IMR-90 (cell line): ENCODE measurements at regions not wholly inside any gene's neighbourhood (a gene's known extent, or its start where the extent isn't known, plus 50 kb on each side); places are given as distances from the start of the nearest gene placed in this dataset.

Experiments
- ATAC-seq: fragments of 200-7000 bp; cut with Tn5 transposase; 2 replicates; pipeline ENCODE4 v1.9.1; 2020; ENCODE audit warnings: low read depth, mild to moderate bottlenecking, moderate library complexity
- BruUV-seq: library from RNA; stranded (reverse); fragments of 400-500 nt; replicated peaks from 2 replicates; lab custom pipeline; 2021; lab: Mats Ljungman, UMichigan
- CTCF ChIA-PET: fragments of 300-600 bp; formaldehyde crosslinking; extraction: SDS; loops from one replicate; lab custom pipeline; 2021; ENCODE audit warnings: antibody characterized with exemption; lab: Yijun Ruan, JAX
- POLR2A ChIA-PET: fragments of 300-600 bp; sonication (Branson Sonifier 250); formaldehyde crosslinking; loops from one replicate; lab custom pipeline; 2022; ENCODE audit warnings: antibody characterized with exemption; ENCODE audit not compliant: unreplicated experiment; lab: Charles Lee
- DNase-seq: peaks from one replicate; pipeline ENCODE4 v3.0.0; 2013
- H2AFZ ChIP-seq: replicated peaks from 2 replicates; pipeline ENCODE3; 2013; ENCODE audit warnings: low read length, mild to moderate bottlenecking; ENCODE audit not compliant: poor library complexity
- H2AK5ac ChIP-seq: 2 replicates; pipeline ENCODE4 v1.6.1; 2013; ENCODE audit warnings: low read depth, low read length, inconsistent platforms
- H2AK9ac ChIP-seq: replicated peaks from 2 replicates; pipeline ENCODE3; 2013; ENCODE audit warnings: mild to moderate bottlenecking, low read depth, low read length, moderate library complexity; ENCODE audit not compliant: poor library complexity
- H2BK120ac ChIP-seq: 2 replicates; pipeline ENCODE4 v1.6.1; 2013; ENCODE audit warnings: low read depth, low read length, inconsistent platforms
- H2BK15ac ChIP-seq: 3 replicates; pipeline ENCODE4 v1.6.1; 2013; ENCODE audit warnings: low read depth, low read length, inconsistent platforms
- H2BK20ac ChIP-seq: 2 replicates; pipeline ENCODE4 v1.6.1; 2013; ENCODE audit warnings: low read depth, mild to moderate bottlenecking, inconsistent platforms, low read length, moderate library complexity
- H2BK5ac ChIP-seq: 2 replicates; pipeline ENCODE4 v1.6.1; 2013; ENCODE audit warnings: mild to moderate bottlenecking, low read depth, low read length, inconsistent platforms; ENCODE audit not compliant: poor library complexity, severe bottlenecking
- H3K14ac ChIP-seq: replicated peaks from 2 replicates; pipeline ENCODE4 v1.6.1; 2013; ENCODE audit warnings: low read depth, low read length, inconsistent platforms
- H3K18ac ChIP-seq: 2 replicates; pipeline ENCODE4 v1.6.1; 2013; ENCODE audit warnings: low read depth, low read length, control low read depth
- H3K23ac ChIP-seq: 2 replicates; pipeline ENCODE4 v1.6.1; 2013; ENCODE audit warnings: low read depth, low read length, inconsistent platforms
- H3K27ac ChIP-seq: 2 replicates; pipeline ENCODE4 v1.5.1; 2013; ENCODE audit warnings: mild to moderate bottlenecking, control low read depth, low read length; ENCODE audit not compliant: insufficient read depth
- H3K27me3 ChIP-seq: 2 replicates; pipeline ENCODE4 v1.6.1; 2013; ENCODE audit warnings: low read length; ENCODE audit not compliant: control insufficient read depth, insufficient read depth
- H3K36me3 ChIP-seq: 2 replicates; pipeline ENCODE4 v1.6.1; 2013; ENCODE audit warnings: low read length, mixed read lengths; ENCODE audit not compliant: control insufficient read depth, insufficient read depth
- H3K4ac ChIP-seq: 2 replicates; pipeline ENCODE4 v1.6.1; 2013; ENCODE audit warnings: low read depth, low read length, inconsistent platforms
- H3K4me1 ChIP-seq: 2 replicates; pipeline ENCODE4 v1.6.1; 2013; ENCODE audit warnings: low read length, mixed read lengths; ENCODE audit not compliant: control insufficient read depth, insufficient read depth
- H3K4me2 ChIP-seq: 2 replicates; pipeline ENCODE4 v1.6.1; 2013; ENCODE audit warnings: low read depth, mild to moderate bottlenecking, control low read depth, low read length, moderate library complexity
- H3K4me3 ChIP-seq: 2 replicates; pipeline ENCODE4 v1.5.1; 2013; ENCODE audit warnings: low read depth, mild to moderate bottlenecking, control low read depth, low read length, moderate library complexity; ENCODE audit not compliant: insufficient read depth
- H3K56ac ChIP-seq: 2 replicates; pipeline ENCODE4 v1.6.1; 2013; ENCODE audit warnings: low read length, inconsistent platforms; ENCODE audit not compliant: insufficient read depth; ENCODE audit errors: extremely low read depth
- H3K79me1 ChIP-seq, 2 experiments: 2 replicates each; pipeline ENCODE4 v1.6.1; 2013; ENCODE audit warnings: low read length in 2 of 2, inconsistent platforms in 1 of 2, low read depth in 1 of 2
- H3K9ac ChIP-seq: 2 replicates; pipeline ENCODE4 v1.6.1; 2013; ENCODE audit warnings: low read depth, low read length, control low read depth
- H3K9me1 ChIP-seq: 2 replicates; pipeline ENCODE4 v1.6.1; 2013; ENCODE audit warnings: low read length, inconsistent platforms; ENCODE audit not compliant: insufficient read depth
- H3K9me3 ChIP-seq: 2 replicates; pipeline ENCODE4 v1.6.1; 2013; ENCODE audit warnings: low read length; ENCODE audit not compliant: control insufficient read depth, insufficient read depth
- H4K20me1 ChIP-seq: 2 replicates; pipeline ENCODE4 v1.6.1; 2013; ENCODE audit warnings: low read length, inconsistent platforms; ENCODE audit not compliant: insufficient read depth
- H4K5ac ChIP-seq: 2 replicates; pipeline ENCODE4 v1.6.1; 2013; ENCODE audit warnings: mild to moderate bottlenecking, low read depth, low read length, control low read depth
- H4K8ac ChIP-seq, 2 experiments: 2 replicates each; pipeline ENCODE4 v1.6.1; 2013; ENCODE audit warnings: low read depth in 2 of 2, low read length in 2 of 2, control low read depth in 1 of 2, inconsistent platforms in 1 of 2
- H4K91ac ChIP-seq: 2 replicates; pipeline ENCODE4 v1.6.1; 2013; ENCODE audit warnings: low read depth, low read length, inconsistent platforms; ENCODE audit not compliant: insufficient read depth
- BHLHE40 ChIP-seq: fragments of 150-350 bp; IDR thresholded peaks from 2 replicates; pipeline ENCODE4 v1.6.1; 2016; ENCODE audit warnings: mild to moderate bottlenecking, low read depth, low read length
- CEBPB ChIP-seq: IDR thresholded peaks from 2 replicates; pipeline ENCODE4 v1.6.1; 2012; ENCODE audit warnings: low read depth, low read length, improper control_type of control experiment
- CHD1 ChIP-seq: IDR thresholded peaks from 2 replicates; pipeline ENCODE4 v1.6.1; 2012; ENCODE audit warnings: low read depth, low read length, improper control_type of control experiment
- CTCF ChIP-seq: conservative IDR thresholded peaks from 2 replicates; pipeline ENCODE4 v1.5.1; 2012; ENCODE audit warnings: mild to moderate bottlenecking, low read depth, low read length, improper control_type of control experiment
- ELK1 ChIP-seq: fragments of 150-350 bp; IDR thresholded peaks from 2 replicates; pipeline ENCODE4 v1.6.1; 2016; ENCODE audit warnings: low read depth, mild to moderate bottlenecking, low read length, moderate library complexity, borderline replicate concordance
- FOS ChIP-seq: fragments of 150-350 bp; IDR thresholded peaks from 2 replicates; pipeline ENCODE4 v1.6.1; 2016; ENCODE audit warnings: low read depth, low read length
- MAFK ChIP-seq: IDR thresholded peaks from 2 replicates; pipeline ENCODE4 v1.6.1; 2012; ENCODE audit warnings: low read depth, low read length, improper control_type of control experiment
- MAZ ChIP-seq: IDR thresholded peaks from 2 replicates; pipeline ENCODE4 v1.6.1; 2012; ENCODE audit warnings: low read depth, mild to moderate bottlenecking, low read length, improper control_type of control experiment, moderate library complexity, borderline replicate concordance
- NFE2L2 ChIP-seq: fragments of 150-350 bp; IDR thresholded peaks from 2 replicates; pipeline ENCODE4 v1.6.1; 2016; ENCODE audit warnings: low read depth, mild to moderate bottlenecking, low read length
- POLR2A ChIP-seq: IDR thresholded peaks from 2 replicates; pipeline ENCODE4 v1.6.1; 2012; ENCODE audit warnings: mild to moderate bottlenecking, low read depth, low read length
- RCOR1 ChIP-seq: IDR thresholded peaks from 2 replicates; pipeline ENCODE4 v1.6.1; 2012; ENCODE audit warnings: mild to moderate bottlenecking, low read length, improper control_type of control experiment; ENCODE audit not compliant: insufficient replicate concordance
- RFX5 ChIP-seq: IDR thresholded peaks from 2 replicates; pipeline ENCODE4 v1.8.0; 2012; ENCODE audit warnings: low read depth, mild to moderate bottlenecking, low read length, moderate library complexity
- SMC3 ChIP-seq: fragments of 150-350 bp; IDR thresholded peaks from 2 replicates; pipeline ENCODE4 v1.6.1; 2016; ENCODE audit warnings: low read depth, mild to moderate bottlenecking, antibody characterized with exemption, low read length, moderate library complexity
- USF2 ChIP-seq: fragments of 150-350 bp; IDR thresholded peaks from 2 replicates; pipeline ENCODE4 v1.6.1; 2017; ENCODE audit warnings: mild to moderate bottlenecking, antibody characterized with exemption, low read length, low read depth
- WGBS, 2 experiments: methylation state at CpG; one replicate each; pipeline versions ENCODE4 v1.1.5 to v1.1.7; 2013; ENCODE audit warnings: missing lambda C conversion rate in 2 of 2; ENCODE audit not compliant: insufficient read length in 1 of 2; ENCODE audit errors: extremely low coverage in 2 of 2; 5-methylcytosine and 5-hydroxymethylcytosine counted together
- dilution Hi-C: fragments of 300-500 bp; cut with HindIII; formaldehyde crosslinking; loops from one replicate; pipeline ENCODE4 v1.14.3; 2018; ENCODE audit warnings: low sequenced_read_pairs; ENCODE audit not compliant: unreplicated experiment
- in situ Hi-C: fragments of 300-500 bp; cut with MboI; formaldehyde crosslinking; loops from 3 replicates; pipeline ENCODE4 v1.14.3; 2019; ENCODE audit warnings: low sequenced_read_pairs, inconsistent platforms, mixed read lengths
- intact Hi-C: fragments of 100-400 bp; cut with micrococcal nuclease; formaldehyde crosslinking; loops from 2 replicates; pipeline ENCODE4 v1.10.0; 2022

GRCh38 chr15:95520511-95520910 is 810.0 kb upstream of the NR2F2 start:
- no peak overlapping the region for H3K9ac ChIP-seq
- H3K23ac ChIP-seq = no peak overlapping the region
- H4K20me1 ChIP-seq = no peaks in the 10 kb centered on the region
- no peak overlapping the region for H4K8ac ChIP-seq
- H3K27me3 ChIP-seq = no peaks in the 10 kb centered on the region
- POLR2A ChIA-PET = no interaction called here
- intact Hi-C loops = no loop called here
- H3K4ac ChIP-seq = no peak overlapping the region
- H2AK5ac ChIP-seq = no peak overlapping the region
- no peak overlapping the region for H3K56ac ChIP-seq
- WGBS, 2 experiments = 80% methylated on average over 1 of the region's 2 CpGs; no CpG with 5 or more reads in 1 of the 2 experiments
- H3K79me1 ChIP-seq = no peaks in the 10 kb centered on the region
- no peaks in the 10 kb centered on the region for H3K9me3 ChIP-seq
- ATAC-seq (no peak), DNase-seq (no peak)
- no peak overlapping the region for H3K27ac ChIP-seq
- TF ChIP-seq RCOR1 (no peak), MAZ (no peak), POLR2A (no peak), ELK1 (no peak), BHLHE40 (no peak), NFE2L2 (no peak), USF2 (no peak), MAFK (no peak), SMC3 (no peak), FOS (no peak), RFX5 (no peak), CTCF (no peak), CEBPB (no peak), CHD1 (no peak)
- H3K14ac ChIP-seq = no peak overlapping the region
- no peak overlapping the region for H2BK20ac ChIP-seq
- no peak overlapping the region for H2BK15ac ChIP-seq
- H2BK120ac ChIP-seq = no peak overlapping the region
- H2BK5ac ChIP-seq = no peak overlapping the region
- H3K4me1 ChIP-seq = no peaks in the 10 kb centered on the region
- no peak overlapping the region for H4K5ac ChIP-seq
- H3K36me3 ChIP-seq = no peaks in the 10 kb centered on the region
- H2AFZ ChIP-seq = no peak overlapping the region
- no peak overlapping the region for H4K91ac ChIP-seq
- H3K18ac ChIP-seq = no peak overlapping the region
- dilution Hi-C loops = no loop called here
- no peak overlapping the region for H3K4me2 ChIP-seq
- no peaks in the 10 kb centered on the region for H3K9me1 ChIP-seq
- in situ Hi-C loops = no loop called here
- CTCF ChIA-PET = no interaction called here
- BruUV-seq = no TSS peak
- no peak overlapping the region for H3K4me3 ChIP-seq
- no peak overlapping the region for H2AK9ac ChIP-seq
